CD4-positive, alpha-beta memory T cell (primary cell): ENCODE measurements at regions not wholly inside any gene's neighbourhood (a gene's known extent, or its start where the extent isn't known, plus 50 kb on each side); places are given as distances from the start of the nearest gene placed in this dataset.
"Not testable (repeated sequence)": the region's sequence is repeated elsewhere in the genome, so short reads cannot be mapped to it uniquely, and the experiment has no call there.

Source experiments
- CTCF ChIA-PET: fragments of 350-600 bp; sonication (Branson Sonifier 250); formaldehyde crosslinking; loops from one replicate; lab custom pipeline; 2021; ENCODE audit warnings: inconsistent platforms; ENCODE audit not compliant: partially characterized antibody; lab: Charles Lee
- POLR2A ChIA-PET: fragments of 350-600 bp; sonication (Branson Sonifier 250); formaldehyde crosslinking; loops from one replicate; lab custom pipeline; 2021; ENCODE audit not compliant: partially characterized antibody; lab: Charles Lee
- DNase-seq, 5 donors: peaks; one replicate each; pipeline versions ENCODE4 v3.0.0 to v3.0.0-alpha.2; 2020 to 2022; ENCODE audit warnings: mixed read lengths in 1 of 5
- H3K27ac ChIP-seq: one replicate; pipeline ENCODE4 v1.7.0; 2013; ENCODE audit warnings: low read depth, low read length
- H3K27me3 ChIP-seq: 2 replicates; pipeline ENCODE4 v1.7.0; 2013; ENCODE audit warnings: mild to moderate bottlenecking, low read length, moderate library complexity; ENCODE audit not compliant: insufficient read depth
- H3K36me3 ChIP-seq: 2 replicates; pipeline ENCODE4 v1.7.0; 2013; ENCODE audit warnings: mild to moderate bottlenecking, low read length, moderate library complexity; ENCODE audit not compliant: insufficient read depth
- H3K4me1 ChIP-seq: 2 replicates; pipeline ENCODE4 v1.7.0; 2013; ENCODE audit warnings: mild to moderate bottlenecking, low read length, moderate library complexity; ENCODE audit not compliant: insufficient read depth
- H3K4me3 ChIP-seq, 2 donors: one replicate each; pipeline ENCODE4 v1.7.0; 2013; ENCODE audit warnings: low read length in 2 of 2, mild to moderate bottlenecking in 1 of 2
- H3K9me3 ChIP-seq, 2 donors: one replicate each; pipeline ENCODE4 v1.7.0; 2013; ENCODE audit warnings: low read length in 2 of 2, control low read depth in 1 of 2; ENCODE audit not compliant: control insufficient read depth in 1 of 2
- H3K27ac Mint-ChIP-seq, 7 donors: one replicate each; pipeline ENCODE4 v1.8.0; 2020 to 2021; ENCODE audit warnings: mixed read lengths in 7 of 7, mild to moderate bottlenecking in 6 of 7, inconsistent platforms in 3 of 7, moderate library complexity in 3 of 7
- H3K27me3 Mint-ChIP-seq, 2 donors: one replicate each; pipeline ENCODE4 v1.8.0; 2020 to 2021; ENCODE audit warnings: mixed read lengths in 2 of 2
- H3K36me3 Mint-ChIP-seq, 2 donors: one replicate each; pipeline ENCODE4 v1.8.0; 2020 to 2021; ENCODE audit warnings: mixed read lengths in 2 of 2, inconsistent platforms in 1 of 2, mild to moderate bottlenecking in 1 of 2
- H3K4me1 Mint-ChIP-seq, 4 donors: one replicate each; pipeline ENCODE4 v1.8.0; 2020 to 2021; ENCODE audit warnings: mixed read lengths in 4 of 4, mild to moderate bottlenecking in 1 of 4
- H3K4me3 Mint-ChIP-seq, 8 donors: one replicate each; pipeline ENCODE4 v1.8.0; 2020 to 2021; ENCODE audit warnings: mixed read lengths in 8 of 8, mild to moderate bottlenecking in 7 of 8, moderate library complexity in 6 of 8, inconsistent platforms in 3 of 8
- H3K9me3 Mint-ChIP-seq, 8 donors: one replicate each; pipeline ENCODE4 v1.8.0; 2020 to 2021; ENCODE audit warnings: mixed read lengths in 8 of 8, mild to moderate bottlenecking in 5 of 8, inconsistent platforms in 3 of 8, moderate library complexity in 1 of 8
- intact Hi-C: fragments of 100-400 bp; cut with micrococcal nuclease; formaldehyde crosslinking; loops from one replicate; pipeline ENCODE4 v1.15.1; 2023

GRCh38 chr16:15307184-15307583 lies 70.9 kb downstream of the NPIPA5 start:
- H3K27me3 Mint-ChIP-seq, H3K4me3 ChIP-seq, H3K36me3 Mint-ChIP-seq, intact Hi-C loops, H3K4me3 Mint-ChIP-seq, H3K36me3 ChIP-seq, H3K4me1 Mint-ChIP-seq, DNase-seq, CTCF ChIA-PET, POLR2A ChIA-PET, H3K4me1 ChIP-seq, H3K27ac ChIP-seq, H3K27me3 ChIP-seq, H3K27ac Mint-ChIP-seq, H3K9me3 ChIP-seq: not testable (repeated sequence)
- peaks cover 0 to 14% (median 4%) of the 10 kb centered on the region in 8 donors for H3K9me3 Mint-ChIP-seq

GRCh38 chr16:15305889-15306288 lies 72.2 kb downstream of the NPIPA5 start:
- H3K4me1 Mint-ChIP-seq, DNase-seq, H3K4me3 ChIP-seq, H3K36me3 Mint-ChIP-seq, POLR2A ChIA-PET, H3K9me3 Mint-ChIP-seq, H3K27ac Mint-ChIP-seq, CTCF ChIA-PET, H3K27me3 ChIP-seq, H3K4me3 Mint-ChIP-seq, H3K4me1 ChIP-seq, H3K27me3 Mint-ChIP-seq, H3K27ac ChIP-seq, H3K36me3 ChIP-seq, H3K9me3 ChIP-seq, intact Hi-C loops: not testable (repeated sequence)

- DNase-seq, H3K27ac Mint-ChIP-seq, H3K36me3 Mint-ChIP-seq, intact Hi-C loops, H3K27me3 ChIP-seq, H3K9me3 ChIP-seq, H3K4me1 Mint-ChIP-seq, H3K4me3 ChIP-seq, H3K36me3 ChIP-seq, POLR2A ChIA-PET, CTCF ChIA-PET, H3K9me3 Mint-ChIP-seq, H3K27me3 Mint-ChIP-seq, H3K27ac ChIP-seq, H3K4me1 ChIP-seq: not testable (repeated sequence)
- H3K4me3 Mint-ChIP-seq = peak overlapping the region in 1 of 8 donors; percentile 2
Measured at GRCh38 chr16:15303667-15304324, 74.3 kb downstream of the NPIPA5 start.

- H3K4me1 ChIP-seq, H3K4me3 ChIP-seq, POLR2A ChIA-PET, intact Hi-C loops, H3K27me3 ChIP-seq, H3K4me3 Mint-ChIP-seq, H3K27ac Mint-ChIP-seq, H3K4me1 Mint-ChIP-seq, H3K9me3 Mint-ChIP-seq, H3K27ac ChIP-seq, H3K36me3 Mint-ChIP-seq, H3K36me3 ChIP-seq, H3K27me3 Mint-ChIP-seq, DNase-seq, H3K9me3 ChIP-seq, CTCF ChIA-PET: not testable (repeated sequence)
Measured at GRCh38 chr16:15297104-15297503, 81.0 kb downstream of the NPIPA5 start.

- H3K4me1 Mint-ChIP-seq, CTCF ChIA-PET, H3K36me3 Mint-ChIP-seq, H3K36me3 ChIP-seq, H3K27ac Mint-ChIP-seq, DNase-seq, H3K27me3 Mint-ChIP-seq, H3K9me3 ChIP-seq, POLR2A ChIA-PET, H3K9me3 Mint-ChIP-seq, H3K4me3 ChIP-seq, H3K27ac ChIP-seq, H3K4me1 ChIP-seq, intact Hi-C loops, H3K4me3 Mint-ChIP-seq, H3K27me3 ChIP-seq: not testable (repeated sequence)
Measured at GRCh38 chr16:15274796-15275195, 103.3 kb downstream of the NPIPA5 start.

GRCh38 chr16:15273964-15274363 lies 104.1 kb downstream of the NPIPA5 start:
- H3K36me3 ChIP-seq, H3K9me3 ChIP-seq, H3K27me3 Mint-ChIP-seq, DNase-seq, H3K9me3 Mint-ChIP-seq, POLR2A ChIA-PET, H3K27ac ChIP-seq, H3K4me1 ChIP-seq, H3K36me3 Mint-ChIP-seq, H3K4me3 ChIP-seq, CTCF ChIA-PET, intact Hi-C loops, H3K4me3 Mint-ChIP-seq, H3K27me3 ChIP-seq, H3K4me1 Mint-ChIP-seq, H3K27ac Mint-ChIP-seq: not testable (repeated sequence)

GRCh38 chr16:15266941-15267340 lies 111.2 kb downstream of the NPIPA5 start:
- DNase-seq, intact Hi-C loops, H3K4me3 ChIP-seq, H3K4me1 ChIP-seq, H3K36me3 ChIP-seq, H3K4me1 Mint-ChIP-seq, H3K36me3 Mint-ChIP-seq, H3K27ac Mint-ChIP-seq, CTCF ChIA-PET, POLR2A ChIA-PET, H3K4me3 Mint-ChIP-seq, H3K27me3 Mint-ChIP-seq, H3K27me3 ChIP-seq, H3K9me3 ChIP-seq, H3K9me3 Mint-ChIP-seq, H3K27ac ChIP-seq: not testable (repeated sequence)

- H3K9me3 ChIP-seq, H3K4me1 Mint-ChIP-seq, H3K36me3 Mint-ChIP-seq, H3K9me3 Mint-ChIP-seq, H3K36me3 ChIP-seq, intact Hi-C loops, POLR2A ChIA-PET, H3K27me3 Mint-ChIP-seq, H3K4me3 ChIP-seq, H3K27ac ChIP-seq, DNase-seq, H3K27ac Mint-ChIP-seq, H3K4me3 Mint-ChIP-seq, H3K4me1 ChIP-seq, H3K27me3 ChIP-seq, CTCF ChIA-PET: not testable (repeated sequence)
Measured at GRCh38 chr16:15262212-15262611, 115.9 kb downstream of the NPIPA5 start.
